ENCODE measurements at regions not wholly inside any gene's neighbourhood (a gene's known extent, or its start where the extent isn't known, plus 50 kb on each side); places are given as distances from the start of the nearest gene placed in this dataset.

DNA sequence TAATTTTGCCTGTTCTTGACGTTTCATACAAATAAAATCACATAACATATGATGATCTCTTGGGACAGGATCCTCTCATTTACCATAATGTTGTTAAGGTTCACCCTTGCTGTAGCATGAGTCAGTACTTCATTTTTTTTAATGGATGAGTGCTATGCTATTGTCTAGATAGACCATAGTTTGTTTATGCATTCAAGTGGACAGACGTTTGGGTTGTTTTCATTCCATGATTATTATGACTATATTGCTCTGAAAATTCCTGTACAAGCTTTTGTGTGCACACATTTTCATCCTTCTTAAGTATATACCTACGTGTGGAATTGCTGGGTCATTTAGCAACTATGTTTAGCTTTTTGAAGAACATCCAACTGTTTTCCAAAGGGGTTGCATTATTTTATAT, 325.6 kb upstream of the TMEM132C start:
- Histone ChIP-seq H3K27ac (ENCODE audit: control insufficient read depth, insufficient read depth) (no peak overlapping the region), H3K4me1 (ENCODE audit: control insufficient read depth, insufficient read depth, low read length) (no peaks in the 10 kb centered on the region), H2AFZ (ENCODE audit: control insufficient read depth, low read depth, low read length) (no peak overlapping the region), H3K27me3 (replicated peaks in 1 of 2; ENCODE audit: control insufficient read depth in 2 of 2, insufficient read depth in 2 of 2, low read length in 1 of 2) (no peaks in the 10 kb centered on the region), H3K9me3 (replicated peaks; ENCODE audit: control insufficient read depth, insufficient read depth, low read length) (no peaks in the 10 kb centered on the region), H4K20me1 (ENCODE audit: control insufficient read depth, insufficient read depth) (no peaks in the 10 kb centered on the region), H3K9ac (ENCODE audit: control insufficient read depth, insufficient read depth, low read length) (no peak overlapping the region), H3K4me2 (ENCODE audit: control insufficient read depth, insufficient read depth) (no peak overlapping the region), H3K36me3 (ENCODE audit: control insufficient read depth in 2 of 2, insufficient read depth in 2 of 2, low read length in 1 of 2) (no peaks in the 10 kb centered on the region), H3K79me2 (ENCODE audit: control insufficient read depth, insufficient read depth, low read length) (no peaks in the 10 kb centered on the region), H3K4me3 (no peak overlapping the region)
- FAIRE-seq (no peak), DNase-seq (ENCODE audit: low read depth, low spot score) (no peak), ATAC-seq (no peak)
- ChIA-PET SMC1A (ENCODE audit: uncharacterized antibody, unreplicated experiment) (no interaction called here), POLR2A (no interaction called here), CTCF (no interaction called here), RAD21 (ENCODE audit: unreplicated experiment) (no interaction called here)
- TF ChIP-seq JUND (IDR thresholded peaks at IDR 0.05; ENCODE audit: low read depth, low read length) (no peak), BCL11A (IDR thresholded peaks at IDR 0.05; ENCODE audit: low read depth, low read length) (no peak), CHD4 (IDR thresholded peaks at IDR 0.05) (no peak), MYB (IDR thresholded peaks at IDR 0.05; ENCODE audit: borderline replicate concordance, low read depth, low read length) (no peak), FOXM1 (IDR thresholded peaks at IDR 0.05; ENCODE audit: low read depth, low read length) (no peak), TCF7 (IDR thresholded peaks at IDR 0.05; ENCODE audit: borderline replicate concordance) (no peak), BHLHE40 (IDR thresholded peaks at IDR 0.05; ENCODE audit: borderline replicate concordance in 1 of 2, low read depth in 2 of 2, low read length in 1 of 2) (no peak), TBL1XR1 (IDR thresholded peaks at IDR 0.05; ENCODE audit: low read depth, low read length) (no peak), PAX5 (IDR thresholded peaks at IDR 0.05; ENCODE audit: borderline replicate concordance, low read depth, low read length) (no peak), POLR2A (IDR thresholded peaks at IDR 0.05; ENCODE audit: low read depth, low read length) (no peak), ZNF384 (IDR thresholded peaks at IDR 0.05; ENCODE audit: borderline replicate concordance, low read depth, low read length) (no peak), NFXL1 (IDR thresholded peaks at IDR 0.05; ENCODE audit: borderline replicate concordance) (no peak), MTA3 (IDR thresholded peaks at IDR 0.05; ENCODE audit: borderline replicate concordance, low read length) (no peak), POU2F2 (IDR thresholded peaks at IDR 0.05; ENCODE audit: borderline replicate concordance, low read depth, low read length) (no peak), CREB1 (IDR thresholded peaks at IDR 0.05; ENCODE audit: low read depth) (no peak), IKZF1 (conservative IDR thresholded peaks at IDR 0.05) (no peak), LARP7 (IDR thresholded peaks at IDR 0.05) (no peak), TCF12 (IDR thresholded peaks at IDR 0.05; ENCODE audit: low read depth, low read length) (no peak)
- TF ChIP-seq, protein P1, sequence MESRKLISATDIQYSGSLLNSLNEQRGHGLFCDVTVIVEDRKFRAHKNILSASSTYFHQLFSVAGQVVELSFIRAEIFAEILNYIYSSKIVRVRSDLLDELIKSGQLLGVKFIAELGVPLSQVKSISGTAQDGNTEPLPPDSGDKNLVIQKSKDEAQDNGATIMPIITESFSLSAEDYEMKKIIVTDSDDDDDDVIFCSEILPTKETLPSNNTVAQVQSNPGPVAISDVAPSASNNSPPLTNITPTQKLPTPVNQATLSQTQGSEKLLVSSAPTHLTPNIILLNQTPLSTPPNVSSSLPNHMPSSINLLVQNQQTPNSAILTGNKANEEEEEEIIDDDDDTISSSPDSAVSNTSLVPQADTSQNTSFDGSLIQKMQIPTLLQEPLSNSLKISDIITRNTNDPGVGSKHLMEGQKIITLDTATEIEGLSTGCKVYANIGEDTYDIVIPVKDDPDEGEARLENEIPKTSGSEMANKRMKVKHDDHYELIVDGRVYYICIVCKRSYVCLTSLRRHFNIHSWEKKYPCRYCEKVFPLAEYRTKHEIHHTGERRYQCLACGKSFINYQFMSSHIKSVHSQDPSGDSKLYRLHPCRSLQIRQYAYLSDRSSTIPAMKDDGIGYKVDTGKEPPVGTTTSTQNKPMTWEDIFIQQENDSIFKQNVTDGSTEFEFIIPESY (IDR thresholded peaks at IDR 0.05), result no peak
- TF ChIP-seq, protein P2, sequence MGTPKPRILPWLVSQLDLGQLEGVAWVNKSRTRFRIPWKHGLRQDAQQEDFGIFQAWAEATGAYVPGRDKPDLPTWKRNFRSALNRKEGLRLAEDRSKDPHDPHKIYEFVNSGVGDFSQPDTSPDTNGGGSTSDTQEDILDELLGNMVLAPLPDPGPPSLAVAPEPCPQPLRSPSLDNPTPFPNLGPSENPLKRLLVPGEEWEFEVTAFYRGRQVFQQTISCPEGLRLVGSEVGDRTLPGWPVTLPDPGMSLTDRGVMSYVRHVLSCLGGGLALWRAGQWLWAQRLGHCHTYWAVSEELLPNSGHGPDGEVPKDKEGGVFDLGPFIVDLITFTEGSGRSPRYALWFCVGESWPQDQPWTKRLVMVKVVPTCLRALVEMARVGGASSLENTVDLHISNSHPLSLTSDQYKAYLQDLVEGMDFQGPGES (IDR thresholded peaks at IDR 0.05), result no peak
- in situ Hi-C loops (cut with MboI) (no loop called here), intact Hi-C loops (cut with micrococcal nuclease; ENCODE audit: unreplicated experiment) (no loop called here)
- no TSS peak for BruUV-seq (replicated peaks)
- 0% methylated on average over 3 of the region's 3 CpGs for WGBS (ENCODE audit: insufficient coverage, insufficient replicate concordance, low lambda C conversion rate, missing lambda C conversion rate)
